Adrenal gland (tissue), 5 donors: ENCODE measurements at regions not wholly inside any gene's neighbourhood (a gene's known extent, or its start where the extent isn't known, plus 50 kb on each side); places are given as distances from the start of the nearest gene placed in this dataset.

Source experiments
- CTCF ChIP-seq, 6 experiments: fragments of 450-650 bp in 4 of 6; fragments of 200-600 bp in 2 of 6; sonication (generic) in 1 of 6; IDR thresholded peaks; 1 replicate in 5 of 6; 2 replicates in 1 of 6; pipeline versions ENCODE4 v1.5.1 to v1.8.0; 2016 to 2021; ENCODE audit warnings: antibody characterized with exemption in 6 of 6, mild to moderate bottlenecking in 2 of 6, moderate library complexity in 1 of 6
- POLR2A ChIP-seq, 2 donors: fragments of 450-650 bp; IDR thresholded peaks; one replicate each; pipeline ENCODE4 v1.6.1; 2017; ENCODE audit warnings: antibody characterized with exemption in 2 of 2, mild to moderate bottlenecking in 2 of 2, moderate library complexity in 1 of 2
- donor health status: DM: no; HTN: no; CAD: no.

DNA sequence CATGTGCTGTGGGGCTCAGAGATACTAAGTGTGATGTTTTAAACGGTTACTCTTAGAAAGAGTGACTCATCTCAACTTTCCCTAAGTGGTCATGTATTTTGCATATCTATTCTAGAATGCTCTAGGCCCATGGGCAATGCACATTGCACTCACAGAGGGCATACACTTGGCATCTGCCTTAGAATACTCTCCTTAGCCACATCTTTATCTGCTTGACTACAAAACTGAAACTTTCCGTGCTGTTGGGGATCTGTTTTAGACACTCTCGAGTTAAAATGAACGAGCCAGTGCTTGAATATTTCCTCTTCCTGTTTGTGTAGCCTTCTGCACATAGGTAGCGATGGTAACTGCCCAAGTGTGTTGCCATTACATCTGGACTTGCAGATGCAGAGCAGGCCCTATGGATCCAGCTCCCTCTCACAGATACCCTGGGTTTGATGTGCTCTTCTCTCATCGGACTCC, 180.5 kb downstream of the CAND1 start:
- no peak for TF ChIP-seq CTCF (IDR thresholded peaks at IDR 0.05)
- no peak for TF ChIP-seq POLR2A (IDR thresholded peaks at IDR 0.05)
